SK-N-MC (cell line): ENCODE measurements at regions not wholly inside any gene's neighbourhood (a gene's known extent, or its start where the extent isn't known, plus 50 kb on each side); places are given as distances from the start of the nearest gene placed in this dataset.

Source experiments
- EZH2 ChIP-seq: fragments of 200-600 bp; sonication (generic); IDR thresholded peaks from one replicate; pipeline ENCODE4 v1.6.1; 2017; ENCODE audit warnings: antibody characterized with exemption
- FOXP2 ChIP-seq: optimal IDR thresholded peaks from 2 replicates; pipeline ENCODE3; 2011; ENCODE audit warnings: mild to moderate bottlenecking, moderate library complexity; ENCODE audit not compliant: insufficient read depth; ENCODE audit errors: extremely low read length, control extremely low read depth
- POLR2AphosphoS5 ChIP-seq: IDR thresholded peaks from 2 replicates; pipeline ENCODE4 v1.6.1; 2012; ENCODE audit warnings: mild to moderate bottlenecking, low read depth, low read length, borderline replicate concordance

DNA sequence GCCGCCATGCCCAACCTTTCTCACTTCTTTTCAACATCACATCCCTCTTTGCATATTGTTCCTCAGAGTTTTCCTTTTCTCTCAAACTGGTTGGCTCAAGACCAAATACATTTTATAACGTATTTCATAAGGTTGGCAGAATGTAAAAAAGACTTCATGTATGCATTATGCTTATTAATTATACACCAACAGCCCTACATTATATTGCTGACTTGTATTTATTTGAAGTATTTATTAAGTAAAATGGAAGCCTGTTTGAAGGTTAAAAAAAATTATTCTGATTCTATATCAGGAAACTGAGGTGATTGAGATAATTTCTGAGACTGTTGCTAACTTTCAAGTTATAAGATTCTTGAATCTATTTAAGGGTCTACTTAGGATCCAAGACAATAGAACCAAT is 208.0 kb upstream of the KCNH7 start:
- TF ChIP-seq POLR2AphosphoS5 (no peak), EZH2 (no peak), FOXP2 (no peak)
